Stimulated activated CD4-positive, alpha-beta T cell treated with anti-CD3 and anti-CD28 coated beads, Interleukin-1b, Interleukin-23, amount 100 ng/mL, for 24 hours (primary cell): ENCODE measurements at regions not wholly inside any gene's neighbourhood (a gene's known extent, or its start where the extent isn't known, plus 50 kb on each side); places are given as distances from the start of the nearest gene placed in this dataset.

ENCODE experiments used
- DNase-seq, 4 experiments: peaks; one replicate each; pipeline ENCODE4 v3.0.0-alpha.2; 2020; ENCODE audit warnings: low read depth in 4 of 4, low spot score in 1 of 4

- peak in 2 of 4 experiments; percentile 6 to 19 for DNase-seq
Observed at GRCh38 chr10:25113191-25114035, 61.4 kb upstream of the GPR158 start.

GRCh38 chr10:25114036-25114411 is 60.8 kb upstream of the GPR158 start:
- DNase-seq, result no peak

GRCh38 chr10:25117757-25118156 is 57.0 kb upstream of the GPR158 start:
- DNase-seq, result no peak

- DNase-seq, result no peak
Observed at GRCh38 chr10:25120188-25120587, 54.6 kb upstream of the GPR158 start.
